Ovary (tissue), 3 donors: ENCODE measurements at regions not wholly inside any gene's neighbourhood (a gene's known extent, or its start where the extent isn't known, plus 50 kb on each side); places are given as distances from the start of the nearest gene placed in this dataset.

Source experiments
- CTCF ChIP-seq, 3 donors: fragments of 450-650 bp in 2 of 3; fragments of 200-600 bp in 1 of 3; IDR thresholded peaks; one replicate each; pipeline versions ENCODE4 v1.5.1 to v1.8.0; 2016 to 2022; ENCODE audit warnings: antibody characterized with exemption in 3 of 3, mild to moderate bottlenecking in 1 of 3
- POLR2A ChIP-seq: fragments of 450-650 bp; IDR thresholded peaks from one replicate; pipeline ENCODE4 v1.6.1; 2017; ENCODE audit warnings: antibody characterized with exemption, mild to moderate bottlenecking, moderate library complexity
- donor health status: DM: no; HTN: no; CAD: no.

DNA sequence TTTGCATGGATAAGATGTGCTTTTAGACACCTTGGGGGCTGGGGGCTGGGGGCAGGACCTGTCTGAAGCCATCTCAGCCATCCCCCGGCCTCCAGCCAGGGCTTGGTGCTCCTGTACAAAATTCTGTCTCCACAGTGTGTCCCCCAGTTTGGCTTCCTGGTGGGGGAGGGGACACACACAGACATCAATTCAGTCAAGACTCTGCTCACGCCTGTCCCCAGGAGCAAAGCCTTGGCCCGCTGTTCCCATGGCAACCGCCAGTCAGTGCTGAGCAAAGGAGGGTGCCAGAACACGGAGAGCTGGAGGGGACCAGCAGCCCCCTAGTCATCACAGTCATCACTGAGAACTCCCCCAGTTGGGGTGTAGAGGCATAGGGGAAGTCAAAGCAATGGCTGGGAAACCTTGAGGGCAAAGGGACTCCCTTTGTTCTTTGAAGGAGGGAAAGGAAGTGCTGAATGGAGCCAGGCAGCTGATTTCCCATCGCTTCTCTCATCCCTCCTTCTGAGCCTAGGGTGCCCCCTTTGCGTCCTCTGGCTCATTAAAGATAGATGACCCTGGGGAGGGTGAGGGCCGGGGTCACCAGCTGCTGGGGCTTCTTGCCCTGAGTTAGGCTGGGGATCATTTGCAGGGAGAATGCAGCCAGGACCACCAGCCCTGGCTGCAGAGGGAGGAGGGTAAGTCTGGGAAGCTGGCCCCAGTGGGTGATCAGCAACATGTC, 134.9 kb upstream of the IPO9 start:
- TF ChIP-seq CTCF (IDR thresholded peaks at IDR 0.05) (no peak), POLR2A (no peak)
